K562 (cell line): ENCODE measurements at regions not wholly inside any gene's neighbourhood (a gene's known extent, or its start where the extent isn't known, plus 50 kb on each side); places are given as distances from the start of the nearest gene placed in this dataset.

Source experiments
- ATAC-seq: fragments of 200-7000 bp; cut with Tn5 transposase; 3 replicates; pipeline ENCODE4 v1.9.1; 2020; ENCODE audit warnings: moderate library complexity
- BruUV-seq: library from RNA; stranded (reverse); fragments of 400-500 nt; replicated peaks from 2 replicates; lab custom pipeline; 2021; lab: Mats Ljungman, UMichigan
- CTCF ChIA-PET: fragments of 300-600 bp; formaldehyde crosslinking; extraction: SDS; loops from one replicate; lab custom pipeline; 2021; ENCODE audit warnings: low intra/inter-chr PET ratio; lab: Yijun Ruan, JAX
- POLR2A ChIA-PET: fragments of 300-600, 350-650 bp; sonication (Branson Sonifier 250); formaldehyde crosslinking; extraction: SDS; loops from one replicate; lab custom pipeline; 2021; ENCODE audit warnings: antibody characterized with exemption, inconsistent platforms; lab: Yijun Ruan, JAX
- DNase-seq, 4 experiments: peaks; one replicate each; pipeline versions ENCODE4 v3.0.0 to v3.0.0-alpha.2; 2011 to 2018; ENCODE audit warnings: low spot score in 3 of 4, mixed read lengths in 3 of 4; ENCODE audit errors: extremely low read depth in 1 of 4
- FAIRE-seq: peaks from 2 replicates; lab custom pipeline; 2011; peaks lifted over from hg19 to GRCh38; lab: Jason Lieb, UNC
- H2AFZ ChIP-seq: 2 replicates; pipeline ENCODE4 v1.6.0; 2011; ENCODE audit warnings: low read depth, low read length, control low read depth, inconsistent platforms
- H3K27ac ChIP-seq: fragments of 200-600 bp; 3 replicates; pipeline ENCODE4 v1.8.0; 2011; ENCODE audit warnings: low read depth, mild to moderate bottlenecking, control low read depth, inconsistent platforms, low read length, moderate library complexity, mixed read lengths; ENCODE audit errors: extremely low read depth
- H3K27me3 ChIP-seq, 2 experiments: fragments of 300-600 bp in 1 of 2; 2 replicates in 1 of 2; 3 replicates in 1 of 2; pipeline versions ENCODE4 v1.6.0 to v1.8.0; 2011; ENCODE audit warnings: inconsistent platforms in 2 of 2, low read length in 2 of 2, mild to moderate bottlenecking in 1 of 2, mixed read lengths in 1 of 2, moderate library complexity in 1 of 2; ENCODE audit not compliant: control insufficient read depth in 2 of 2, insufficient read depth in 2 of 2
- H3K36me3 ChIP-seq: fragments of 300-600 bp; 3 replicates; pipeline ENCODE4 v1.8.0; 2011; ENCODE audit warnings: mild to moderate bottlenecking, low read length, inconsistent platforms; ENCODE audit not compliant: control insufficient read depth, insufficient read depth
- H3K4me1 ChIP-seq, 2 experiments: fragments of 200-600 bp in 1 of 2; replicated peaks in 1 of 2; 2 replicates in 1 of 2; 3 replicates in 1 of 2; pipeline versions ENCODE4 v1.5.1 to v1.8.0; 2011; ENCODE audit warnings: inconsistent platforms in 2 of 2, low read length in 2 of 2, mild to moderate bottlenecking in 1 of 2, mixed read lengths in 1 of 2, moderate library complexity in 1 of 2; ENCODE audit not compliant: control insufficient read depth in 2 of 2, insufficient read depth in 2 of 2
- H3K4me2 ChIP-seq: 2 replicates; pipeline ENCODE4 v1.6.1; 2011; ENCODE audit warnings: low read length, control low read depth, inconsistent platforms, mixed read lengths; ENCODE audit not compliant: insufficient read depth
- H3K4me3 ChIP-seq: fragments of 200-600 bp; sonication (generic), shearing (Covaris generic); 2 replicates; pipeline ENCODE4 v1.5.1; 2016; ENCODE audit warnings: control low read depth, inconsistent platforms
- H3K79me2 ChIP-seq: fragments of 200-600 bp; 3 replicates; pipeline ENCODE4 v1.8.0; 2011; ENCODE audit warnings: low read length, inconsistent platforms; ENCODE audit not compliant: control insufficient read depth, insufficient read depth
- H3K9ac ChIP-seq, 2 experiments: 2 replicates each; pipeline versions ENCODE4 v1.6.0 to v1.6.1; 2011; ENCODE audit warnings: low read depth in 2 of 2, low read length in 2 of 2, control low read depth in 1 of 2, inconsistent platforms in 1 of 2, mild to moderate bottlenecking in 1 of 2, mixed read lengths in 1 of 2; ENCODE audit not compliant: insufficient read depth in 1 of 2
- H3K9me1 ChIP-seq: one replicate; pipeline ENCODE4 v1.6.0; 2011; ENCODE audit warnings: inconsistent platforms, mild to moderate bottlenecking, low read length, moderate library complexity; ENCODE audit not compliant: control insufficient read depth, insufficient read depth
- H3K9me3 ChIP-seq: replicated peaks from 2 replicates; pipeline ENCODE4 v1.5.1; 2011; ENCODE audit warnings: low read depth, low read length, inconsistent platforms; ENCODE audit not compliant: control insufficient read depth, insufficient read depth
- H4K20me1 ChIP-seq: replicated peaks from 2 replicates; pipeline ENCODE4 v1.6.1; 2011; ENCODE audit warnings: low read length, inconsistent platforms, mixed read lengths; ENCODE audit not compliant: control insufficient read depth, insufficient read depth
- ARID3B ChIP-seq: fragments of 250-450 bp; sonication (Bioruptor Pico); IDR thresholded peaks from 2 replicates; pipeline ENCODE4 v1.4.0; 2020; ENCODE audit warnings: borderline replicate concordance
- BCL6 ChIP-seq: fragments of 250-450 bp; sonication (Bioruptor Pico); IDR thresholded peaks from 2 replicates; pipeline ENCODE4 v1.4.0; 2020
- BRD9 ChIP-seq: fragments of 450-650 bp; IDR thresholded peaks from 2 replicates; pipeline ENCODE4 v1.6.1; 2018; ENCODE audit warnings: low read depth; ENCODE audit not compliant: partially characterized antibody
- GTF2F1 ChIP-seq: IDR thresholded peaks from 2 replicates; pipeline ENCODE4 v1.6.1; 2011; ENCODE audit warnings: low read depth, low read length, improper control_type of control experiment
- HDAC8 ChIP-seq: fragments of 450-650 bp; IDR thresholded peaks from 2 replicates; pipeline ENCODE4 v1.6.1; 2016; ENCODE audit warnings: mild to moderate bottlenecking, missing genetic modification characterization, moderate library complexity, missing compliant biosample characterization
- HNRNPH1 ChIP-seq: fragments of 200-400 bp; formaldehyde crosslinking; optimal IDR thresholded peaks from 2 replicates; pipeline ENCODE3; 2017; ENCODE audit warnings: low read depth, mild to moderate bottlenecking, low read length, moderate library complexity
- ILK ChIP-seq: fragments of 450-650 bp; IDR thresholded peaks from 2 replicates; pipeline ENCODE4 v1.6.1; 2016; ENCODE audit warnings: missing genetic modification characterization, low read depth, mild to moderate bottlenecking, missing compliant biosample characterization, moderate library complexity, borderline replicate concordance
- NFXL1 ChIP-seq: fragments of 450-650 bp; formaldehyde crosslinking; IDR thresholded peaks from 2 replicates; pipeline ENCODE4 v1.4.0; 2021; ENCODE audit warnings: mild to moderate bottlenecking
- OTX1 ChIP-seq: fragments of 450-650 bp; formaldehyde crosslinking; IDR thresholded peaks from 2 replicates; pipeline ENCODE4 v1.4.0; 2022; ENCODE audit warnings: mild to moderate bottlenecking
- POLR2AphosphoS5 ChIP-seq: IDR thresholded peaks from 2 replicates; pipeline ENCODE4 v1.6.1; 2011; ENCODE audit warnings: mild to moderate bottlenecking, low read depth, low read length, moderate library complexity; ENCODE audit not compliant: control insufficient read depth, insufficient read depth
- PREB ChIP-seq: sonication (generic); formaldehyde crosslinking; IDR thresholded peaks from 2 replicates; pipeline ENCODE4 v1.8.1; 2023; ENCODE audit warnings: mild to moderate bottlenecking, missing genetic modification reagents
- PTRF ChIP-seq: fragments of 450-650 bp; IDR thresholded peaks from 2 replicates; pipeline ENCODE4 v1.6.1; 2016; ENCODE audit warnings: mild to moderate bottlenecking, missing genetic modification characterization, missing compliant biosample characterization
- RBM34 ChIP-seq: fragments of 200-400 bp; formaldehyde crosslinking; IDR thresholded peaks from 2 replicates; pipeline ENCODE4 v1.6.1; 2018; ENCODE audit warnings: low read length, borderline replicate concordance; ENCODE audit not compliant: insufficient read depth
- SOX6 ChIP-seq: fragments of 450-650 bp; IDR thresholded peaks from 2 replicates; pipeline ENCODE4 v1.6.1; 2014; ENCODE audit warnings: mild to moderate bottlenecking
- ZKSCAN8 ChIP-seq: fragments of 200-800 bp; sonication (Bioruptor generic); IDR thresholded peaks from 2 replicates; pipeline ENCODE4 v1.6.1; 2016; ENCODE audit warnings: missing genetic modification characterization, missing compliant biosample characterization
- ZNF436 ChIP-seq: fragments of 250-450, 450-650 bp; sonication (Bioruptor Pico); formaldehyde crosslinking; IDR thresholded peaks from 2 replicates; pipeline ENCODE4 v1.7.0; 2020; ENCODE audit warnings: mild to moderate bottlenecking
- ZZZ3 ChIP-seq: fragments of 450-650 bp; IDR thresholded peaks from 2 replicates; pipeline ENCODE4 v1.6.1; 2016; ENCODE audit warnings: antibody characterized with exemption, mild to moderate bottlenecking, moderate library complexity
- WGBS: fragments of 100-300 bp; shearing (Covaris generic); methylation state at CpG from one replicate; pipeline ENCODE4 v1.1.6; 2016; ENCODE audit warnings: low coverage, mixed read lengths; ENCODE audit not compliant: insufficient coverage; ENCODE audit errors: missing lambda C conversion rate; 5-methylcytosine and 5-hydroxymethylcytosine counted together
- in situ Hi-C: fragments of 300-500 bp; cut with MboI; formaldehyde crosslinking; loops from 4 replicates; pipeline ENCODE4 v1.15.0; 2018; ENCODE audit warnings: inconsistent platforms, mixed read lengths
- intact Hi-C: fragments of 100-400 bp; cut with micrococcal nuclease; formaldehyde crosslinking; loops from 2 replicates; pipeline ENCODE4 v1.14.2; 2022

- in situ Hi-C loops: no loop called here
- Histone ChIP-seq H3K9ac (no peak overlapping the region), H3K27me3 (no peaks in the 10 kb centered on the region), H4K20me1 (no peaks in the 10 kb centered on the region), H3K36me3 (no peaks in the 10 kb centered on the region), H3K27ac (no peak overlapping the region), H3K9me3 (no peaks in the 10 kb centered on the region), H3K4me1 (no peaks in the 10 kb centered on the region), H2AFZ (no peak overlapping the region), H3K9me1 (no peaks in the 10 kb centered on the region), H3K79me2 (no peaks in the 10 kb centered on the region), H3K4me3 (no peak overlapping the region), H3K4me2 (no peak overlapping the region)
- intact Hi-C loops: no loop called here
- no peak for TF ChIP-seq HNRNPH1
- TF ChIP-seq SOX6: no peak
- DNase-seq (no peak), ATAC-seq (no peak), FAIRE-seq (no peak)
- CTCF ChIA-PET: no interaction called here
- POLR2A ChIA-PET: no interaction called here
- WGBS: 5% methylated on average over 4 of the region's 4 CpGs
- BruUV-seq: no TSS peak
These were observed 684.0 kb upstream of the CELF2 start for GRCh38 chr10:10333622-10334021.

- ChIA-PET POLR2A (no interaction called here), CTCF (no interaction called here)
- no peak overlapping the region for H3K4me2 ChIP-seq
- H3K79me2 ChIP-seq: no peaks in the 10 kb centered on the region
- no peaks in the 10 kb centered on the region for H3K36me3 ChIP-seq
- 0% methylated on average over 5 of the region's 5 CpGs for WGBS
- in situ Hi-C loops (no loop called here), intact Hi-C loops (no loop called here)
- no peaks in the 10 kb centered on the region for H3K9me1 ChIP-seq
- no peak overlapping the region for H2AFZ ChIP-seq
- no peak for DNase-seq
- no peak for ATAC-seq
- FAIRE-seq: no peak
- no peak overlapping the region for H3K9ac ChIP-seq
- H3K27ac ChIP-seq: no peak overlapping the region
- BruUV-seq: no TSS peak
- H4K20me1 ChIP-seq: no peaks in the 10 kb centered on the region
- no peaks in the 10 kb centered on the region for H3K27me3 ChIP-seq
- no peak overlapping the region for H3K4me3 ChIP-seq
- H3K4me1 ChIP-seq: no peaks in the 10 kb centered on the region
- no peaks in the 10 kb centered on the region for H3K9me3 ChIP-seq
- TF ChIP-seq ARID3B (no peak), POLR2AphosphoS5 (no peak), PTRF (tag) (no peak), GTF2F1 (no peak), HDAC8 (tag) (no peak), ZKSCAN8 (CRISPR knock-in tag) (no peak), ZZZ3 (no peak), NFXL1 (no peak), ILK (no peak), OTX1 (CRISPR knock-in tag) (no peak), BCL6 (CRISPR knock-in tag) (no peak), BRD9 (no peak), PREB (CRISPR knock-in tag) (no peak), ZNF436 (CRISPR knock-in tag) (no peak), RBM34 (no peak)
These were observed 679.3 kb upstream of the CELF2 start for GRCh38 chr10:10338339-10338738.
